OCI-LY3 (cell line): ENCODE measurements at regions not wholly inside any gene's neighbourhood (a gene's known extent, or its start where the extent isn't known, plus 50 kb on each side); places are given as distances from the start of the nearest gene placed in this dataset.

ENCODE experiments used
- CTCF ChIP-seq: fragments of 200-600, 300-600 bp; sonication (generic); IDR thresholded peaks from 2 replicates; pipeline ENCODE4 v1.5.1; 2014; ENCODE audit warnings: antibody characterized with exemption, low read length, low read depth
- EZH2phosphoT487 ChIP-seq: fragments of 200-600 bp; shearing (Covaris generic); IDR thresholded peaks from 2 replicates; pipeline ENCODE4 v1.6.1; 2018; ENCODE audit warnings: antibody characterized with exemption, mixed run types, low read depth

DNA sequence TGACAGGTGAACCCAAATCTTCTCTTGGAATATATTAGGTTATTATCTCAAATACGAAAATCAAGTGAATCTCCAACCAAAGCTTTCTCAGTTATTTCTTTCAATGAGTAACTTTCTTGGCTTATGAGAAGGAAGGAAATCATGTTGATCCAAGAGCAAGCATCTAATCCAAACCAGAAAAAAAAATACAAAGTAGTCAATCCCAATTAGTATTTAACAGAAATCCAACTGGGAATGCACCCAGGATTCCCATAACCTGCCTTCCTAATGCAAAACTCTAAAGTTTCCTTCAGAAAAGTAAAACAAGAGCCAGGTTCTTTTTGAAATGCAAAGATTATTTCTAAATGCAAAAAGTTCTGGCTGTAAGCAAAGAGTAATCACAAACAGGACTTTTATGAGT, 289.3 kb downstream of the SHOX2 start:
- no peak for TF ChIP-seq CTCF
- TF ChIP-seq EZH2phosphoT487: no peak
